AG04450 (cell line): ENCODE measurements at regions not wholly inside any gene's neighbourhood (a gene's known extent, or its start where the extent isn't known, plus 50 kb on each side); places are given as distances from the start of the nearest gene placed in this dataset.
"Not testable (repeated sequence)": the region's sequence is repeated elsewhere in the genome, so short reads cannot be mapped to it uniquely, and the experiment has no call there.

Source experiments
- CTCF ChIA-PET: fragments of 300-600, 350-600 bp; formaldehyde crosslinking; extraction: SDS; loops from one replicate; lab custom pipeline; 2022; ENCODE audit warnings: antibody characterized with exemption, inconsistent platforms; lab: Charles Lee
- POLR2A ChIA-PET: fragments of 350-600 bp; formaldehyde crosslinking; extraction: SDS; loops from one replicate; lab custom pipeline; 2021; ENCODE audit warnings: antibody characterized with exemption, inconsistent platforms; lab: Yijun Ruan, JAX
- DNase-seq: peaks from one replicate; pipeline ENCODE4 v3.0.0-alpha.2; 2011; ENCODE audit warnings: low read depth, low spot score
- H3K27ac ChIP-seq: one replicate; pipeline ENCODE4 v1.5.1; 2012; ENCODE audit warnings: low read depth, low read length, control low read depth
- H3K27me3 ChIP-seq: one replicate; pipeline ENCODE4 v1.6.0; 2012; ENCODE audit warnings: low read length; ENCODE audit not compliant: control insufficient read depth, insufficient read depth
- H3K4me3 ChIP-seq: 2 replicates; pipeline ENCODE4 v1.5.1; 2011; ENCODE audit warnings: mild to moderate bottlenecking, low read depth, low read length, control low read depth
- H3K9me3 ChIP-seq: 2 replicates; pipeline ENCODE4 v1.5.1; 2012; ENCODE audit warnings: low read length; ENCODE audit not compliant: control insufficient read depth, insufficient read depth
- CTCF ChIP-seq: IDR thresholded peaks from 2 replicates; pipeline ENCODE4 v1.5.1; 2011; ENCODE audit warnings: low read depth, low read length, control low read depth, inconsistent platforms

DNA sequence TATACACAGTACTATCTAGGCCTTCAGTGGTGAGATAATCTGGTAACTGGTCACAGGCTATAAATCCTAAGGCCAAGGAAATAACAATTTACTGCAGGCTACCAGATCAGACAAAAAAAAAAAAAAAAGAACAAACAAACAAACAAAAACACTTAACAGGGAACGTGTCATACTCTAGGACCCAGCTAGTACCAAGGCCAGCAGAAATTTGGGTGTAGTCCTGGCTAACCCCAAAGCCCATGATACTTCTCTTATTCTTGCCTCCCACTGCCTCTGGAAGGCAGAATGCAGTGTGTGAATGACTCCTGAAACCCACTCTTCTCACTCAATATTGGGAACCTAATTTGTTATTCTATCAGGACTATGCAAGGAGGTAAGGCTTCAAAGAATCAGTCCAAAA is 53.7 kb upstream of the ST3GAL6 start:
- H3K9me3 ChIP-seq = no peaks in the 10 kb centered on the region
- CTCF ChIA-PET = no interaction called here
- DNase-seq = no peak
- TF ChIP-seq CTCF = no peak
- POLR2A ChIA-PET = no interaction called here
- no peaks in the 10 kb centered on the region for H3K27me3 ChIP-seq
- H3K4me3 ChIP-seq = no peak overlapping the region
- H3K27ac ChIP-seq = no peak overlapping the region

GRCh38 chr3:98710067-98710659 is 53.0 kb upstream of the ST3GAL6 start:
- H3K4me3 ChIP-seq = no peak overlapping the region
- TF ChIP-seq CTCF = no peak
- no peak for DNase-seq
- H3K27ac ChIP-seq = no peak overlapping the region
- no peaks in the 10 kb centered on the region for H3K9me3 ChIP-seq
- ChIA-PET POLR2A (no interaction called here), CTCF (interaction anchor here (0.7 to 1.0 kb wide), 2 partner anchors 13 to 108 kb away, joined by 3 to 5 read pairs; no protein-coding TSS in a partner anchor)
- H3K27me3 ChIP-seq = no peaks in the 10 kb centered on the region

- ChIA-PET CTCF (interaction anchor here (0.8 kb wide), 1 partner anchor 109 kb away, joined by 3 read pairs; no protein-coding TSS in a partner anchor), POLR2A (no interaction called here)
- Histone ChIP-seq H3K4me3 (no peak overlapping the region), H3K9me3 (no peaks in the 10 kb centered on the region), H3K27me3 (no peaks in the 10 kb centered on the region), H3K27ac (no peak overlapping the region)
- DNase-seq = no peak
- no peak for TF ChIP-seq CTCF
Measured at GRCh38 chr3:98711426-98711825, 51.7 kb upstream of the ST3GAL6 start.

GRCh38 chr3:98712726-98713125 is 50.4 kb upstream of the ST3GAL6 start:
- ChIA-PET POLR2A (no interaction called here), CTCF (no interaction called here)
- Histone ChIP-seq H3K4me3 (no peak overlapping the region), H3K27me3 (no peaks in the 10 kb centered on the region), H3K9me3 (no peaks in the 10 kb centered on the region; the same call in 1 of the 2 replicates), H3K27ac (no peak overlapping the region)
- TF ChIP-seq CTCF = no peak
- DNase-seq = no peak

DNA sequence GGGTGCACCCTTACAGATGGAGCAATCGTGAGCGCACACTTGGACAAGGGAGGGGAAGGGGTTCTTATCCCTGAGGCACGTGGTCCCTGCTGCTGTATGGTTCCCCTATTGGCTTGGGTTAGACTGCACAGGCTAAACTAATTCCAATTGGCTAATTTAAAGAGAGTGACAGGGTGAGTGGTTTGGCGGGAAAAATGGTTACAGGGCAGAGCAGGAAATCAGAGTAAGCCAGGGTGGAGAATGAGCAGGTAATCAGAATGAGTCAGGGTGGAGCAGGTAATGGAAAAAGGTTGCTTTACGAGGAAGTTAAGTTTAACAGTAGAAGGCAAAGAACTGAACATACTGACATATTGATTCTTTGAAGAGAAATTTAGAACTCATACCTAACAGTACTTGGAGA is 49.8 kb upstream of the ST3GAL6 start:
- CTCF ChIA-PET, H3K9me3 ChIP-seq, POLR2A ChIA-PET, H3K4me3 ChIP-seq, H3K27me3 ChIP-seq, H3K27ac ChIP-seq, DNase-seq: not testable (repeated sequence)
